Transverse colon (tissue), 4 donors: ENCODE measurements at regions not wholly inside any gene's neighbourhood (a gene's known extent, or its start where the extent isn't known, plus 50 kb on each side); places are given as distances from the start of the nearest gene placed in this dataset.

Source experiments
- CTCF ChIP-seq, 5 experiments: fragments of 200-600 bp in 3 of 5; fragments of 450-650 bp in 2 of 5; sonication (generic) in 3 of 5; IDR thresholded peaks; 1 replicate in 2 of 5; 2 replicates in 3 of 5; pipeline ENCODE4 v1.5.1; 2016 to 2017; ENCODE audit warnings: antibody characterized with exemption in 5 of 5, inconsistent platforms in 3 of 5, mild to moderate bottlenecking in 2 of 5, moderate library complexity in 1 of 5
- EP300 ChIP-seq: sonication (generic); formaldehyde crosslinking; IDR thresholded peaks from one replicate; pipeline ENCODE4 v1.6.1; 2017; ENCODE audit warnings: antibody characterized with exemption, low read depth
- POLR2A ChIP-seq: fragments of 450-650 bp; IDR thresholded peaks from one replicate; pipeline ENCODE4 v1.6.1; 2016; ENCODE audit warnings: antibody characterized with exemption, mild to moderate bottlenecking, moderate library complexity
- POLR2AphosphoS5 ChIP-seq, 3 donors: sonication (generic); formaldehyde crosslinking; IDR thresholded peaks; one replicate each; pipeline ENCODE4 v1.6.1; 2016; ENCODE audit warnings: antibody characterized with exemption in 3 of 3

- TF ChIP-seq POLR2A (no peak), CTCF (IDR thresholded peaks at IDR 0.05) (no peak), EP300 (no peak), POLR2AphosphoS5 (IDR thresholded peaks at IDR 0.05) (no peak)
These were observed 563.9 kb downstream of the BNC2 start for GRCh38 chr9:16306586-16306985.
